Astrocyte (in vitro differentiated cells and primary cell): ENCODE measurements at regions not wholly inside any gene's neighbourhood (a gene's known extent, or its start where the extent isn't known, plus 50 kb on each side); places are given as distances from the start of the nearest gene placed in this dataset.

Experiments
- DNase-seq: peaks from one replicate; pipeline ENCODE4 v3.0.0-alpha.2; 2010; ENCODE audit warnings: low read depth
- FAIRE-seq: peaks from 2 replicates; lab custom pipeline; 2011; peaks lifted over from hg19 to GRCh38; lab: Jason Lieb, UNC
- H2AFZ ChIP-seq: 2 replicates; pipeline ENCODE4 v1.6.0; 2012; ENCODE audit warnings: low read depth, low read length, inconsistent platforms
- H3K27ac ChIP-seq: 2 replicates; pipeline ENCODE4 v1.5.1; 2011; ENCODE audit warnings: low read depth, low read length, inconsistent platforms
- H3K27me3 ChIP-seq: 2 replicates; pipeline ENCODE4 v1.6.0; 2011; ENCODE audit warnings: low read length, inconsistent platforms; ENCODE audit not compliant: insufficient read depth
- H3K36me3 ChIP-seq: 2 replicates; pipeline ENCODE4 v1.5.1; 2011; ENCODE audit warnings: low read length, inconsistent platforms; ENCODE audit not compliant: insufficient read depth
- H3K4me1 ChIP-seq: 2 replicates; pipeline ENCODE4 v1.5.1; 2011; ENCODE audit warnings: low read length, inconsistent platforms; ENCODE audit not compliant: insufficient read depth
- H3K4me2 ChIP-seq: 2 replicates; pipeline ENCODE4 v1.6.0; 2012; ENCODE audit warnings: low read length, inconsistent platforms
- H3K4me3 ChIP-seq: 2 replicates; pipeline ENCODE4 v1.5.1; 2011; ENCODE audit warnings: low read depth, mild to moderate bottlenecking, low read length, inconsistent platforms; ENCODE audit not compliant: insufficient read depth
- H3K79me2 ChIP-seq: 2 replicates; pipeline ENCODE4 v1.6.0; 2012; ENCODE audit warnings: mild to moderate bottlenecking, low read length, inconsistent platforms; ENCODE audit not compliant: insufficient read depth
- H3K9ac ChIP-seq: 2 replicates; pipeline ENCODE4 v1.6.0; 2012; ENCODE audit warnings: mild to moderate bottlenecking, low read length, inconsistent platforms
- H3K9me3 ChIP-seq: 2 replicates; pipeline ENCODE4 v1.5.1; 2012; ENCODE audit warnings: low read depth, mild to moderate bottlenecking, low read length, inconsistent platforms; ENCODE audit not compliant: insufficient read depth
- H4K20me1 ChIP-seq: 2 replicates; pipeline ENCODE4 v1.6.0; 2012; ENCODE audit warnings: low read length, inconsistent platforms; ENCODE audit not compliant: insufficient read depth
- H3K27ac Mint-ChIP-seq: one replicate; pipeline ENCODE4 v1.8.0; 2021; ENCODE audit warnings: mild to moderate bottlenecking, mixed read lengths; ENCODE audit not compliant: unreplicated experiment
- H3K27me3 Mint-ChIP-seq: one replicate; pipeline ENCODE4 v1.8.0; 2021; ENCODE audit warnings: low read depth, mixed read lengths; ENCODE audit not compliant: unreplicated experiment
- H3K36me3 Mint-ChIP-seq: one replicate; pipeline ENCODE4 v1.8.0; 2021; ENCODE audit warnings: low read depth, mixed read lengths; ENCODE audit not compliant: unreplicated experiment
- H3K4me1 Mint-ChIP-seq: one replicate; pipeline ENCODE4 v1.8.0; 2021; ENCODE audit warnings: low read depth, mixed read lengths; ENCODE audit not compliant: unreplicated experiment
- H3K4me3 Mint-ChIP-seq: one replicate; pipeline ENCODE4 v1.8.0; 2021; ENCODE audit warnings: mild to moderate bottlenecking, moderate library complexity, mixed read lengths; ENCODE audit not compliant: unreplicated experiment
- H3K9me3 Mint-ChIP-seq: one replicate; pipeline ENCODE4 v1.8.0; 2021; ENCODE audit warnings: mild to moderate bottlenecking, mixed read lengths; ENCODE audit not compliant: unreplicated experiment
- EZH2 ChIP-seq: IDR thresholded peaks from 2 replicates; pipeline ENCODE4 v1.6.1; 2012; ENCODE audit warnings: mild to moderate bottlenecking, low read length, inconsistent platforms; ENCODE audit not compliant: insufficient read depth
- TF ChIP-seq, protein P1 (sequence below): IDR thresholded peaks from 2 replicates; pipeline ENCODE4 v1.5.1; 2011; ENCODE audit warnings: low read depth, mild to moderate bottlenecking, inconsistent platforms, low read length, moderate library complexity; ENCODE audit not compliant: insufficient read depth

- Histone ChIP-seq H3K9me3 (peaks cover 5% of the 10 kb centered on the region), H3K27me3 (no peaks in the 10 kb centered on the region), H3K79me2 (no peaks in the 10 kb centered on the region), H3K36me3 (no peaks in the 10 kb centered on the region), H3K9ac (no peak overlapping the region), H3K4me1 (no peaks in the 10 kb centered on the region), H2AFZ (no peak overlapping the region), H4K20me1 (no peaks in the 10 kb centered on the region), H3K27ac (no peak overlapping the region), H3K4me3 (no peak overlapping the region), H3K4me2 (no peak overlapping the region)
- Mint-ChIP-seq H3K27me3 (no peaks in the 10 kb centered on the region), H3K4me3 (no peak overlapping the region), H3K9me3 (peaks cover 5% of the 10 kb centered on the region), H3K4me1 (no peaks in the 10 kb centered on the region), H3K27ac (no peak overlapping the region), H3K36me3 (no peaks in the 10 kb centered on the region)
- DNase-seq (no peak), FAIRE-seq (no peak)
- TF ChIP-seq EZH2: no peak
- TF ChIP-seq, protein P1, sequence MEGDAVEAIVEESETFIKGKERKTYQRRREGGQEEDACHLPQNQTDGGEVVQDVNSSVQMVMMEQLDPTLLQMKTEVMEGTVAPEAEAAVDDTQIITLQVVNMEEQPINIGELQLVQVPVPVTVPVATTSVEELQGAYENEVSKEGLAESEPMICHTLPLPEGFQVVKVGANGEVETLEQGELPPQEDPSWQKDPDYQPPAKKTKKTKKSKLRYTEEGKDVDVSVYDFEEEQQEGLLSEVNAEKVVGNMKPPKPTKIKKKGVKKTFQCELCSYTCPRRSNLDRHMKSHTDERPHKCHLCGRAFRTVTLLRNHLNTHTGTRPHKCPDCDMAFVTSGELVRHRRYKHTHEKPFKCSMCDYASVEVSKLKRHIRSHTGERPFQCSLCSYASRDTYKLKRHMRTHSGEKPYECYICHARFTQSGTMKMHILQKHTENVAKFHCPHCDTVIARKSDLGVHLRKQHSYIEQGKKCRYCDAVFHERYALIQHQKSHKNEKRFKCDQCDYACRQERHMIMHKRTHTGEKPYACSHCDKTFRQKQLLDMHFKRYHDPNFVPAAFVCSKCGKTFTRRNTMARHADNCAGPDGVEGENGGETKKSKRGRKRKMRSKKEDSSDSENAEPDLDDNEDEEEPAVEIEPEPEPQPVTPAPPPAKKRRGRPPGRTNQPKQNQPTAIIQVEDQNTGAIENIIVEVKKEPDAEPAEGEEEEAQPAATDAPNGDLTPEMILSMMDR: no peak
Measured at GRCh38 chr14:42569227-42569626, 962.6 kb downstream of the LRFN5 start.

DNA sequence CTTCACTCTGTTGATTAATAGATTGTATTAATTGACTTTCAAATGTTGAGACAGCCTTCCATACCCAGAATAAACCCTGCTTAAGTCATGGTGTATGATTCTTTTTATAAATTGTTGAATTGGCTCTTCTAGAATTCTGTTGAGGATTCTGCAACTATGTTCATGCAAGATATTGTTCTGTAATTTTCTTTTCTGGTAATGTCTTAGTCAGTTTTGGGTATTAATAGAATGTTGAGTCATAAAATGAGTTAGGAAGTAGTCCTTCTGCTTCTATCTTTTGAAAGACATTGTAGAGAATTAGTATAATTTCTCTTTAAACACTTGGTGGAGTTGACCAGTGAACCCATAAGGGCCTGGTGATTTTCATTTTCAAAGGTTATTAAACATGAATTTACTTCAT is 958.9 kb downstream of the LRFN5 start:
- H3K4me1 Mint-ChIP-seq: no peaks in the 10 kb centered on the region
- H3K27me3 ChIP-seq: no peaks in the 10 kb centered on the region
- peaks cover under 1% of the 10 kb centered on the region for H3K9me3 ChIP-seq
- H3K36me3 ChIP-seq: no peaks in the 10 kb centered on the region
- H3K36me3 Mint-ChIP-seq: no peaks in the 10 kb centered on the region
- no peaks in the 10 kb centered on the region for H3K9me3 Mint-ChIP-seq
- H3K27me3 Mint-ChIP-seq: no peaks in the 10 kb centered on the region
- no peak overlapping the region for H3K27ac ChIP-seq
- no peak overlapping the region for H3K4me3 Mint-ChIP-seq
- DNase-seq (no peak), FAIRE-seq (no peak)
- no peak overlapping the region for H2AFZ ChIP-seq
- no peak overlapping the region for H3K9ac ChIP-seq
- H3K27ac Mint-ChIP-seq: no peak overlapping the region
- H3K4me3 ChIP-seq: no peak overlapping the region
- TF ChIP-seq, protein P1: no peak
- TF ChIP-seq EZH2: no peak
- H4K20me1 ChIP-seq: no peaks in the 10 kb centered on the region
- H3K4me2 ChIP-seq: no peak overlapping the region
- H3K4me1 ChIP-seq: no peaks in the 10 kb centered on the region
- no peaks in the 10 kb centered on the region for H3K79me2 ChIP-seq

DNA sequence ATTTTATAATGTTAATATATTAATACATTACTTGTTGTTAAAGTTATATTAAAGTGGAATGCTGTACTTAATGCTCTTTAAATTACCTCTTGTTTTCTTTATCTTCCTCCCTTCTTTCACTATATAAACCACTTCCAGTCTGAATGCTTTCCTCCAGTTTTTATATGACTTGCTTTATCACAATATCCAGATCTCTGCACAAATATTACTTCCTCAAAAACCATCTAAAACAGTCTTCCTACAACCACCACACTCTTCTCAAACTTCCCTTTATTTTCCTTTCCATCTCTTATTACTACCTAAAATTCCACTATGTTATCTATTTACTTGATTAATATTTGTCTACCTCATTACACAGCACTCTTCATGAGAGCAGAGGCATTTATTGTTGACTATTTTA is 956.6 kb downstream of the LRFN5 start:
- Mint-ChIP-seq H3K27ac (no peak overlapping the region), H3K36me3 (no peaks in the 10 kb centered on the region), H3K4me1 (no peaks in the 10 kb centered on the region), H3K9me3 (no peaks in the 10 kb centered on the region), H3K4me3 (no peak overlapping the region), H3K27me3 (no peaks in the 10 kb centered on the region)
- no peaks in the 10 kb centered on the region for H3K4me1 ChIP-seq
- H3K36me3 ChIP-seq: no peaks in the 10 kb centered on the region
- H2AFZ ChIP-seq: no peak overlapping the region
- no peaks in the 10 kb centered on the region for H3K27me3 ChIP-seq
- no peaks in the 10 kb centered on the region for H3K79me2 ChIP-seq
- TF ChIP-seq, protein P1: no peak
- no peak for TF ChIP-seq EZH2
- no peak overlapping the region for H3K27ac ChIP-seq
- no peak overlapping the region for H3K4me3 ChIP-seq
- no peaks in the 10 kb centered on the region for H4K20me1 ChIP-seq
- H3K4me2 ChIP-seq: no peak overlapping the region
- no peaks in the 10 kb centered on the region for H3K9me3 ChIP-seq
- no peak for FAIRE-seq
- DNase-seq: no peak
- H3K9ac ChIP-seq: no peak overlapping the region
